ENCODE measurements at regions not wholly inside any gene's neighbourhood (a gene's known extent, or its start where the extent isn't known, plus 50 kb on each side); places are given as distances from the start of the nearest gene placed in this dataset.
"Not testable (repeated sequence)": the region's sequence is repeated elsewhere in the genome, so short reads cannot be mapped to it uniquely, and the experiment has no call there.

DNA sequence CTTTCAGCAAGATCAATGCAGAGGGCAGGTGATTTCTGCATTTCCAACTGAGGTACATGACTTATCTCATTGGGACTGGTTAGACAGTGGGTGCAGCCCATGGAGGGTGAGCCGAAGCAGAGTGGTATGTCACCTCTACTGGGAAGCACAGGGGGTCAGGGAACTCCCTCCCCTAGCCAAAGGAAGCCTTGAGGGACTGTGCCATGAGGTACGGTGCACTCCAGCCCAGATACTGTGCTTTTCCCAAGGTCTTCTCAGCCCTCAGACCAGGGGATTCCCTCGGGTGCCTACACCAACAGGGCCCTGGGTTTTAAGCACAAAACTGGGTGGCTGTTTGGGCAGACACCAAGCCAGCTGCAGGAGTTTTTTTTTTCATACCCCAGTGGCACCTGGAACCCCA is 329.5 kb upstream of the TMEFF2 start:
- H3K4me3 ChIP-seq (ENCODE audit: low read depth, low read length); H3K4me1 ChIP-seq (ENCODE audit: control insufficient read depth, insufficient read depth, low read length); H3K9me3 ChIP-seq (ENCODE audit: control insufficient read depth, insufficient read depth, low read depth, low read length); CTCF ChIA-PET; H3K27ac ChIP-seq (ENCODE audit: extremely low read depth, low read depth, low read length); POLR2A ChIA-PET; H3K36me3 ChIP-seq (ENCODE audit: control insufficient read depth in 2 of 2, insufficient read depth in 1 of 2, low read length in 2 of 2): not testable (repeated sequence)

DNA sequence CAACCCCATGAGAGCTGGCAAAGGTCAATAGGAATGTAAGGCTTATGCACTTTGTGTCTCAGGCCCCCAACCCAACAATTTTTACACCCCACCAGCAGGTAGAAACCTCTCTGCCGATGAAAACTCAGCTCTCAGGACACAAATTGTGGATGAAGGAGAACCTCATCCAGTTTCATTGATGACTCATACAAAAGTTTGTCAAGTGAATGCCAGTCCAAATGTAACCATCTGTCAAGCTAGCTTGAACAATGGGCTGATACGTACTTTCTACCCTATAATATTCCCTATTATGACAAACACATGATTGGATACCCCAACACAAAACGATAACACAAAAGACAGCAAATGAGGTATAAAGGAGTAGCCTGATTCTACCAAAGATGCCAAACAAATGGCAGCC is 321.2 kb upstream of the TMEFF2 start:
- Histone ChIP-seq H3K36me3 (ENCODE audit: control insufficient read depth in 2 of 2, insufficient read depth in 1 of 2, low read length in 2 of 2) (no peaks in the 10 kb centered on the region), H3K4me1 (ENCODE audit: control insufficient read depth, insufficient read depth, low read length) (no peaks in the 10 kb centered on the region), H3K9me3 (ENCODE audit: control insufficient read depth, insufficient read depth, low read depth, low read length) (no peaks in the 10 kb centered on the region), H3K4me3 (ENCODE audit: low read depth, low read length) (no peak overlapping the region), H3K27ac (ENCODE audit: extremely low read depth, low read depth, low read length) (no peak overlapping the region)
- no peak for TF ChIP-seq KLF8 (tag by site-specific recombination; IDR thresholded peaks at IDR 0.05)
- no peak for TF ChIP-seq ZNF23 (tag by site-specific recombination; IDR thresholded peaks at IDR 0.05; ENCODE audit: borderline replicate concordance)
- no peak for TF ChIP-seq ZNF701 (tag by site-specific recombination; IDR thresholded peaks at IDR 0.05)
- TF ChIP-seq ZBTB20 (tag by site-specific recombination; IDR thresholded peaks at IDR 0.05), result no peak
- no peak for TF ChIP-seq GLIS2 (tag by site-specific recombination; IDR thresholded peaks at IDR 0.05)
- TF ChIP-seq, protein P1, sequence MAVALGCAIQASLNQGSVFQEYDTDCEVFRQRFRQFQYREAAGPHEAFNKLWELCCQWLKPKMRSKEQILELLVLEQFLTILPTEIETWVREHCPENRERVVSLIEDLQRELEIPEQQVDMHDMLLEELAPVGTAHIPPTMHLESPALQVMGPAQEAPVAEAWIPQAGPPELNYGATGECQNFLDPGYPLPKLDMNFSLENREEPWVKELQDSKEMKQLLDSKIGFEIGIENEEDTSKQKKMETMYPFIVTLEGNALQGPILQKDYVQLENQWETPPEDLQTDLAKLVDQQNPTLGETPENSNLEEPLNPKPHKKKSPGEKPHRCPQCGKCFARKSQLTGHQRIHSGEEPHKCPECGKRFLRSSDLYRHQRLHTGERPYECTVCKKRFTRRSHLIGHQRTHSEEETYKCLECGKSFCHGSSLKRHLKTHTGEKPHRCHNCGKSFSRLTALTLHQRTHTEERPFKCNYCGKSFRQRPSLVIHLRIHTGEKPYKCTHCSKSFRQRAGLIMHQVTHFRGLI (tag by site-specific recombination; IDR thresholded peaks at IDR 0.05), result no peak
- TF ChIP-seq ZFP41 (tag by site-specific recombination; IDR thresholded peaks at IDR 0.05; ENCODE audit: borderline replicate concordance), result no peak
- TF ChIP-seq ZNF571 (tag by site-specific recombination; IDR thresholded peaks at IDR 0.05), result no peak
- TF ChIP-seq, protein P2, sequence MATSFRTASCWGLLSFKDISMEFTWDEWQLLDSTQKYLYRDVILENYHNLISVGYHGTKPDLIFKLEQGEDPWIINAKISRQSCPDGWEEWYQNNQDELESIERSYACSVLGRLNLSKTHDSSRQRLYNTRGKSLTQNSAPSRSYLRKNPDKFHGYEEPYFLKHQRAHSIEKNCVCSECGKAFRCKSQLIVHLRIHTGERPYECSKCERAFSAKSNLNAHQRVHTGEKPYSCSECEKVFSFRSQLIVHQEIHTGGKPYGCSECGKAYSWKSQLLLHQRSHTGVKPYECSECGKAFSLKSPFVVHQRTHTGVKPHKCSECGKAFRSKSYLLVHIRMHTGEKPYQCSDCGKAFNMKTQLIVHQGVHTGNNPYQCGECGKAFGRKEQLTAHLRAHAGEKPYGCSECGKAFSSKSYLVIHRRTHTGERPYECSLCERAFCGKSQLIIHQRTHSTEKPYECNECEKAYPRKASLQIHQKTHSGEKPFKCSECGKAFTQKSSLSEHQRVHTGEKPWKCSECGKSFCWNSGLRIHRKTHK (tag by site-specific recombination; IDR thresholded peaks at IDR 0.05), result no peak
- no peak for TF ChIP-seq ZXDB (tag by site-specific recombination; IDR thresholded peaks at IDR 0.05)
- TF ChIP-seq, protein P3, sequence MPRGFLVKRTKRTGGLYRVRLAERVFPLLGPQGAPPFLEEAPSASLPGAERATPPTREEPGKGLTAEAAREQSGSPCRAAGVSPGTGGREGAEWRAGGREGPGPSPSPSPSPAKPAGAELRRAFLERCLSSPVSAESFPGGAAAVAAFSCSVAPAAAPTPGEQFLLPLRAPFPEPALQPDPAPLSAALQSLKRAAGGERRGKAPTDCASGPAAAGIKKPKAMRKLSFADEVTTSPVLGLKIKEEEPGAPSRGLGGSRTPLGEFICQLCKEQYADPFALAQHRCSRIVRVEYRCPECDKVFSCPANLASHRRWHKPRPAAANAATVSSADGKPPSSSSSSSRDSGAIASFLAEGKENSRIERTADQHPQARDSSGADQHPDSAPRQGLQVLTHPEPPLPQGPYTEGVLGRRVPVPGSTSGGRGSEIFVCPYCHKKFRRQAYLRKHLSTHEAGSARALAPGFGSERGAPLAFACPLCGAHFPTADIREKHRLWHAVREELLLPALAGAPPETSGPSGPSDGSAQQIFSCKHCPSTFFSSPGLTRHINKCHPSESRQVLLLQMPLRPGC (tag by site-specific recombination; IDR thresholded peaks at IDR 0.05), result no peak
- ChIA-PET CTCF (interaction anchor here (0.7 to 0.9 kb wide), 2 partner anchors 30 to 704 kb away, joined by 3 read pairs; no protein-coding TSS in a partner anchor), POLR2A (no interaction called here)

DNA sequence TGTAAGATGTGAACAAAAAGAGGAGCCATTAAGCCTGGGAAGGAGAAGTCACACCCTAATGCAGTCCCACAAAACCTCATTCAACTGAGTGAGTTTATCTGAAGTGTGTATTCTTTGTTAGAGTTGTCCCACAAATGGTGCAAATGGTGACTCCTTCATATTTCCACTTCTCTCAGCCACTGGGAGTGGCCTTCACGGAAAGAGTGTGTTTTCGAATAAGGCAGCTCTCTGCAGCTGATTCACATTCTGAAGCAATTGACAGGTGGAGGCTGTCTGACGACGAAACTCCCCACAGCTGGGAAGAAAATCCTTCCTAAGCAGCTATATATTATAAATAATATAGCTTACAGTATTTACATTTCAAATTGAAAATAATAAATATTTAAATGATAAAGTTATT is 318.8 kb upstream of the TMEFF2 start:
- Histone ChIP-seq H3K9me3 (ENCODE audit: control insufficient read depth, insufficient read depth, low read depth, low read length) (no peaks in the 10 kb centered on the region), H3K36me3 (ENCODE audit: control insufficient read depth in 2 of 2, insufficient read depth in 1 of 2, low read length in 2 of 2) (no peaks in the 10 kb centered on the region), H3K4me3 (ENCODE audit: low read depth, low read length) (no peak overlapping the region), H3K27ac (ENCODE audit: extremely low read depth, low read depth, low read length) (no peak overlapping the region), H3K4me1 (ENCODE audit: control insufficient read depth, insufficient read depth, low read length) (no peaks in the 10 kb centered on the region)
- CTCF ChIA-PET, result no interaction called here
- POLR2A ChIA-PET, result no interaction called here
- TF ChIP-seq, protein P4, sequence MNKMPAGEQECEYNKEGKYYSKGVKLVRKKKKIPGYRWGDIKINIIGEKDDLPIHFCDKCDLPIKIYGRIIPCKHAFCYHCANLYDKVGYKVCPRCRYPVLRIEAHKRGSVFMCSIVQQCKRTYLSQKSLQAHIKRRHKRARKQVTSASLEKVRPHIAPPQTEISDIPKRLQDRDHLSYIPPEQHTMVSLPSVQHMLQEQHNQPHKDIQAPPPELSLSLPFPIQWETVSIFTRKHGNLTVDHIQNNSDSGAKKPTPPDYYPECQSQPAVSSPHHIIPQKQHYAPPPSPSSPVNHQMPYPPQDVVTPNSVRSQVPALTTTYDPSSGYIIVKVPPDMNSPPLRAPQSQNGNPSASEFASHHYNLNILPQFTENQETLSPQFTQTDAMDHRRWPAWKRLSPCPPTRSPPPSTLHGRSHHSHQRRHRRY (tag by site-specific recombination; IDR thresholded peaks at IDR 0.05), result no peak
- no peak for TF ChIP-seq MYNN (tag by site-specific recombination; IDR thresholded peaks at IDR 0.05; ENCODE audit: borderline replicate concordance)
- TF ChIP-seq, protein P5, sequence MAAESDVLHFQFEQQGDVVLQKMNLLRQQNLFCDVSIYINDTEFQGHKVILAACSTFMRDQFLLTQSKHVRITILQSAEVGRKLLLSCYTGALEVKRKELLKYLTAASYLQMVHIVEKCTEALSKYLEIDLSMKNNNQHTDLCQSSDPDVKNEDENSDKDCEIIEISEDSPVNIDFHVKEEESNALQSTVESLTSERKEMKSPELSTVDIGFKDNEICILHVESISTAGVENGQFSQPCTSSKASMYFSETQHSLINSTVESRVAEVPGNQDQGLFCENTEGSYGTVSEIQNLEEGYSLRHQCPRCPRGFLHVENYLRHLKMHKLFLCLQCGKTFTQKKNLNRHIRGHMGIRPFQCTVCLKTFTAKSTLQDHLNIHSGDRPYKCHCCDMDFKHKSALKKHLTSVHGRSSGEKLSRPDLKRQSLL (tag by site-specific recombination; IDR thresholded peaks at IDR 0.05), result no peak
- no peak for TF ChIP-seq REPIN1 (tag by site-specific recombination; IDR thresholded peaks at IDR 0.05; ENCODE audit: low read depth)
- no peak for TF ChIP-seq ZNF155 (tag by site-specific recombination; IDR thresholded peaks at IDR 0.05)
- TF ChIP-seq ZNF112 (tag by site-specific recombination; IDR thresholded peaks at IDR 0.05), result no peak

DNA sequence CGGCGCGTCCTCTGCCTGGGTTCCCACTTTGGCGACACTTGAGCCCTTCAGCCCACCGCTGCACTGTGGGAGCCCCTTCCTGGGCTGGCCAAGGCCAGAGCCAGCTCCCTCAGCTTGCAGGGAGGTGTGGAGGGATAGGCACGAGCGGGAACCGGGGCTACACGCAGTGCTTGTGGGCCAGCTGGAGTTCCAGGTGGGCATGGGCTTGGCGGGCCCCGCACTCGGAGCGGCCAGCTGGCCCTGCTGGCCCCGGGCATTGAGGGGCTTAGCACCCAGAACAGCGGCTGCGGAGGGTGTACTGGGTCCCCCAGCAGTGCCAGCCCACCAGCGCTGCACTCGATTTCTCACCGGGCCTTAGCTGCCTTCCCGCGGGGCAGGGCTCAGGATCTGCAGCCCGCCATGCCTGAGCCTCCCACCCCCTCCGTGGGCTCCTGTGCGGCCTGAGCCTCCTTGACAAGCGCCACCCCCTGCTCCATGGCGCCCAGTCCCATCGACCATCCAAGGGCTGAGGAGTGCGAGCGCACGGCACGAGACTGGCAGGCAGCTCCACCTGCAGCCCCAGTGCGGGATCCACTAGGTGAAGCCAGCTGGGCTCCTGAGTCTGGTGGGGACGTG is 313.2 kb upstream of the TMEFF2 start:
- H3K4me1 ChIP-seq (ENCODE audit: control insufficient read depth, insufficient read depth, low read length); H3K27ac ChIP-seq (ENCODE audit: extremely low read depth, low read depth, low read length); H3K36me3 ChIP-seq (ENCODE audit: control insufficient read depth in 2 of 2, insufficient read depth in 1 of 2, low read length in 2 of 2); POLR2A ChIA-PET; H3K4me3 ChIP-seq (ENCODE audit: low read depth, low read length); CTCF ChIA-PET; H3K9me3 ChIP-seq (ENCODE audit: control insufficient read depth, insufficient read depth, low read depth, low read length): not testable (repeated sequence)
